OCI-LY3 (cell line): ENCODE measurements at regions not wholly inside any gene's neighbourhood (a gene's known extent, or its start where the extent isn't known, plus 50 kb on each side); places are given as distances from the start of the nearest gene placed in this dataset.

ENCODE experiments used
- H2AFZ ChIP-seq: fragments of 200-600, 300-600 bp; shearing (Covaris generic); 2 replicates; pipeline ENCODE4 v1.6.0; 2014; ENCODE audit warnings: antibody characterized with exemption, low read depth, low read length
- H3K27ac ChIP-seq: fragments of 200-600, 300-600 bp; sonication (generic); 2 replicates; pipeline ENCODE4 v1.5.1; 2014; ENCODE audit warnings: mild to moderate bottlenecking, low read length, moderate library complexity, mixed read lengths
- H3K27me3 ChIP-seq: fragments of 200-600, 300-600 bp; sonication (generic); 2 replicates; pipeline ENCODE4 v1.6.1; 2014; ENCODE audit warnings: low read depth, low read length, mixed read lengths
- H3K36me3 ChIP-seq: fragments of 200-600, 300-600 bp; sonication (generic); replicated peaks from 2 replicates; pipeline ENCODE3; 2014; ENCODE audit warnings: low read depth, low read length, mixed read lengths
- H3K4me1 ChIP-seq: fragments of 300-600, 200-600 bp; sonication (generic); 2 replicates; pipeline ENCODE4 v1.6.1; 2014; ENCODE audit warnings: low read length, mixed read lengths
- H3K4me2 ChIP-seq: fragments of 200-600, 300-600 bp; sonication (generic); 2 replicates; pipeline ENCODE4 v1.6.1; 2014; ENCODE audit warnings: low read length, mixed read lengths
- H3K4me3 ChIP-seq: fragments of 300-600, 200-600 bp; sonication (generic); 2 replicates; pipeline ENCODE4 v1.5.1; 2014; ENCODE audit warnings: antibody characterized with exemption, mild to moderate bottlenecking, low read length, moderate library complexity
- H3K79me2 ChIP-seq: fragments of 300-600, 200-600 bp; shearing (Covaris generic); 2 replicates; pipeline ENCODE4 v1.6.1; 2014; ENCODE audit warnings: mild to moderate bottlenecking, low read length, mixed read lengths
- H3K9ac ChIP-seq: fragments of 300-600, 200-600 bp; shearing (Covaris generic); 2 replicates; pipeline ENCODE4 v1.6.0; 2014; ENCODE audit warnings: mild to moderate bottlenecking, low read length, moderate library complexity
- H3K9me3 ChIP-seq: fragments of 200-600, 300-600 bp; shearing (Covaris generic); 2 replicates; pipeline ENCODE4 v1.6.1; 2014; ENCODE audit warnings: low read length, mixed read lengths; ENCODE audit not compliant: insufficient read depth
- H4K20me1 ChIP-seq: fragments of 200-600, 300-600 bp; sonication (generic); 2 replicates; pipeline ENCODE4 v1.6.1; 2016; ENCODE audit warnings: low read length, mixed read lengths; ENCODE audit not compliant: insufficient read depth
- EZH2phosphoT487 ChIP-seq: fragments of 200-600 bp; shearing (Covaris generic); IDR thresholded peaks from 2 replicates; pipeline ENCODE4 v1.6.1; 2018; ENCODE audit warnings: antibody characterized with exemption, mixed run types, low read depth
- TF ChIP-seq, protein P1 (sequence below): fragments of 200-600, 300-600 bp; sonication (generic); IDR thresholded peaks from 2 replicates; pipeline ENCODE4 v1.5.1; 2014; ENCODE audit warnings: antibody characterized with exemption, low read length, low read depth

DNA sequence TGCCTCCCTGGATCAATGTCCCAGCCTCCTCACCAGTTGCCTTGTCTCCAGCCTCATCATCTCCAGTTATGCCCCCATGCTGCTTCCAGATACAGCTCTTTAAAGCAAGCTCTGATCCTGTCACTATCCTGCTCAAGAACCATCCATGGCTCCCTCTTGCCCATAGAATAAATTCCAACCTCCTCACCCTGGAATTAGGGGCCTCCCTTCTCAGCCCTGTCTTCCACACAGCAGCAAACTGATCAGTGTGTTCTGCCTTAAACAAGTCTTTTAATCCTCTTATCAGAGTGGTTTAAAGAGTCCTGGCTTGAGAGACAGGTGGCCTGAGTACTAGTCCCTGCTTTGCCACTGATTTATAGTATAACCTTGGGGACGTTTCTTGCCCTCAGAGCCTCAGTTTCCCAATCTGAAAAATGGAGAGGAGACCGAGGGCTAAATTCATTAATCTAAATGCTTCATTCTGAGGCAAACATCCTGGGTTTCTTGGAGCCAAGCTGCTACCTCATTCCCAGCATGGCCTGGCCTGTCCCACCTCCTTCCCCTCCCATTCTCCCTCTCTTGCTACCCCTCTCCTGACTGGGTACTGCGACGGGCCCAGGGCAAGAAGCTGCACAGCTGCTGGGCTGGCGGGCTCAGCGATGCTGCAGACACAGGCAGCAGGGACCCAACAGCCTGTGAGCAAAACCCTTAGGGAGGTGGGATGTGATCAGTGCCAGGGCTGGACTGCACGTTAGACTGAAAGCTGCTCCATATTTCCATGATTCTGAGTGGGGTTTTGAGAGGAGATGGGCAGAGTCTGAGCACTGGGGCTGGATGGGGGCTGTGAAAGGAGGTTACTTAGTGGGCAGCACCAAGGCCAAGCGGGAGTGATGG, 221.4 kb downstream of the PTPRU start:
- Histone ChIP-seq H3K9me3 (no peaks in the 10 kb centered on the region), H3K27ac (no peak overlapping the region), H3K4me2 (no peak overlapping the region), H4K20me1 (no peaks in the 10 kb centered on the region), H3K27me3 (no peaks in the 10 kb centered on the region), H3K9ac (no peak overlapping the region), H3K36me3 (no peaks in the 10 kb centered on the region), H2AFZ (no peak overlapping the region), H3K4me3 (no peak overlapping the region), H3K4me1 (0 out of 2 replicates have a peak, but pooled peaks cover 2% of the 10 kb centered on the region), H3K79me2 (no peaks in the 10 kb centered on the region)
- no peak for TF ChIP-seq EZH2phosphoT487

DNA sequence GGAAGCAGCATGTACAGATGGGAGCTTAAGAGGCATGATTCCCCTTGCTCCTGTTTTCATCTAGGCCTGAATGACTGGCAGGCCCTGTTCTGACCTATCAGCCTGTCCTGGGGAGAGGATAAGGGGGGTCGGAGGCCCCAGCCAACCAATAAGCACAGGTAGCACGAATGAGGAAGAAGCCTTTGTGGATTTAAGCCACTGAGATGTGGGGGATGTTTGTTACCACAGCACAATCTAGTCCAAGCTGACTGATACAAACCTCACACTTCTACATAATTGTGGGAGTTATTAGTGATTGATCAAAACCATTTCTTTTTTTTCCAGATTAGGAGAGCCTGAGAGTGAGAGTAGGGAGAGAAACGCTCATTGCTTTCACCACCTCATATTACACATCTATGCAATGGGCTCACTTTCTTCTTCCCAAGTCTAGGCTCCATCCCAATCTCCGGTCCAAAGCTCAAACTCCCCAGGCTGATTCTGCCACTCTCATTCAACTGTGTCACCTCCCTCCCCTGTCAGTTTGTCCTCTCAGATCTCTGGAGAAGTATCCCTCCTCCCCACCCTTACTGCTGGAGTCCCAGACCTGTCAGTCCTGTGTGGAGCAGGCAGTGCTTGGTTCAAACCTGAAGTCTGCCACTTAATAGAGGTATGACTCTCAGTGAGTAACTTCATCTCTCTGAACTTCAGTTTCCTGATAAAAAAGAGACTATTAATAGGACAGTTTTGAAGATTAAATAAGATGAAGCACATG, 220.5 kb downstream of the PTPRU start:
- Histone ChIP-seq H3K4me1 (0 out of 2 replicates have a peak, but pooled peaks cover 2% of the 10 kb centered on the region), H3K9me3 (no peaks in the 10 kb centered on the region), H3K9ac (no peak overlapping the region), H3K79me2 (no peaks in the 10 kb centered on the region), H3K27me3 (no peaks in the 10 kb centered on the region), H2AFZ (no peak overlapping the region), H4K20me1 (no peaks in the 10 kb centered on the region), H3K4me2 (no peak overlapping the region), H3K27ac (no peak overlapping the region), H3K36me3 (no peaks in the 10 kb centered on the region), H3K4me3 (no peak overlapping the region)
- TF ChIP-seq, protein P1, sequence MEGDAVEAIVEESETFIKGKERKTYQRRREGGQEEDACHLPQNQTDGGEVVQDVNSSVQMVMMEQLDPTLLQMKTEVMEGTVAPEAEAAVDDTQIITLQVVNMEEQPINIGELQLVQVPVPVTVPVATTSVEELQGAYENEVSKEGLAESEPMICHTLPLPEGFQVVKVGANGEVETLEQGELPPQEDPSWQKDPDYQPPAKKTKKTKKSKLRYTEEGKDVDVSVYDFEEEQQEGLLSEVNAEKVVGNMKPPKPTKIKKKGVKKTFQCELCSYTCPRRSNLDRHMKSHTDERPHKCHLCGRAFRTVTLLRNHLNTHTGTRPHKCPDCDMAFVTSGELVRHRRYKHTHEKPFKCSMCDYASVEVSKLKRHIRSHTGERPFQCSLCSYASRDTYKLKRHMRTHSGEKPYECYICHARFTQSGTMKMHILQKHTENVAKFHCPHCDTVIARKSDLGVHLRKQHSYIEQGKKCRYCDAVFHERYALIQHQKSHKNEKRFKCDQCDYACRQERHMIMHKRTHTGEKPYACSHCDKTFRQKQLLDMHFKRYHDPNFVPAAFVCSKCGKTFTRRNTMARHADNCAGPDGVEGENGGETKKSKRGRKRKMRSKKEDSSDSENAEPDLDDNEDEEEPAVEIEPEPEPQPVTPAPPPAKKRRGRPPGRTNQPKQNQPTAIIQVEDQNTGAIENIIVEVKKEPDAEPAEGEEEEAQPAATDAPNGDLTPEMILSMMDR = no peak
- no peak for TF ChIP-seq EZH2phosphoT487

GRCh38 chr1:29455781-29456180, 219.5 kb downstream of the PTPRU start:
- TF ChIP-seq, protein P1 = no peak
- no peak for TF ChIP-seq EZH2phosphoT487
- Histone ChIP-seq H3K27me3 (no peaks in the 10 kb centered on the region), H2AFZ (no peak overlapping the region), H3K27ac (no peak overlapping the region), H3K4me1 (0 out of 2 replicates have a peak, but pooled peaks cover 2% of the 10 kb centered on the region), H3K4me3 (no peak overlapping the region), H4K20me1 (no peaks in the 10 kb centered on the region), H3K79me2 (no peaks in the 10 kb centered on the region), H3K36me3 (no peaks in the 10 kb centered on the region), H3K9me3 (no peaks in the 10 kb centered on the region), H3K4me2 (no peak overlapping the region), H3K9ac (no peak overlapping the region)

- no peak overlapping the region for H2AFZ ChIP-seq
- TF ChIP-seq, protein P1 = no peak
- TF ChIP-seq EZH2phosphoT487 = no peak
- H3K4me3 ChIP-seq = no peak overlapping the region
- no peaks in the 10 kb centered on the region for H3K9me3 ChIP-seq
- H3K36me3 ChIP-seq = no peaks in the 10 kb centered on the region
- H4K20me1 ChIP-seq = no peaks in the 10 kb centered on the region
- no peaks in the 10 kb centered on the region for H3K27me3 ChIP-seq
- no peaks in the 10 kb centered on the region for H3K79me2 ChIP-seq
- H3K27ac ChIP-seq = no peak overlapping the region
- H3K4me2 ChIP-seq = no peak overlapping the region
- H3K9ac ChIP-seq = no peak overlapping the region
- 0 out of 2 replicates have a peak, but pooled peaks cover 2% of the 10 kb centered on the region for H3K4me1 ChIP-seq
These were observed 218.5 kb downstream of the PTPRU start for GRCh38 chr1:29454616-29455380.
